Panc1 (cell line): ENCODE measurements at regions not wholly inside any gene's neighbourhood (a gene's known extent, or its start where the extent isn't known, plus 50 kb on each side); places are given as distances from the start of the nearest gene placed in this dataset.

Experiments
- ATAC-seq: fragments of 200-7000 bp; cut with Tn5 transposase; 2 replicates; pipeline ENCODE4 v1.9.1; 2020; ENCODE audit warnings: mild to moderate bottlenecking, moderate library complexity
- BruUV-seq: library from RNA; stranded (reverse); fragments of 400-500 nt; replicated peaks from 2 replicates; lab custom pipeline; 2021; lab: Mats Ljungman, UMichigan
- CTCF ChIA-PET: fragments of 300-600 bp; sonication (Branson Sonifier 250); formaldehyde crosslinking; loops from one replicate; lab custom pipeline; 2022; ENCODE audit warnings: antibody characterized with exemption; lab: Charles Lee
- POLR2A ChIA-PET: fragments of 300-600 bp; sonication (Branson Sonifier 250); formaldehyde crosslinking; loops from one replicate; lab custom pipeline; 2022; ENCODE audit warnings: antibody characterized with exemption; lab: Charles Lee
- DNase-seq: peaks from one replicate; pipeline ENCODE4 v3.0.0-alpha.2; 2010; ENCODE audit warnings: low read depth, low spot score
- H3K27ac ChIP-seq: 2 replicates; pipeline ENCODE4 v1.5.1; 2011; ENCODE audit warnings: mild to moderate bottlenecking, low read length, inconsistent platforms
- H3K27me3 ChIP-seq: fragments of 200-500 bp; sonication (Bioruptor generic); 2 replicates; pipeline ENCODE4 v1.6.0; 2014; ENCODE audit warnings: low read length, inconsistent platforms; ENCODE audit not compliant: control insufficient read depth, insufficient read depth
- H3K36me3 ChIP-seq: fragments of 200-500 bp; sonication (Bioruptor generic); 2 replicates; pipeline ENCODE4 v1.5.1; 2014; ENCODE audit warnings: inconsistent platforms, mild to moderate bottlenecking, low read length, moderate library complexity; ENCODE audit not compliant: control insufficient read depth, insufficient read depth
- H3K4me1 ChIP-seq: 2 replicates; pipeline ENCODE4 v1.5.1; 2011; ENCODE audit warnings: inconsistent platforms, mild to moderate bottlenecking, low read length, moderate library complexity; ENCODE audit not compliant: control insufficient read depth, insufficient read depth
- H3K4me3 ChIP-seq, 2 experiments: 2 replicates each; pipeline ENCODE4 v1.5.1; 2011 to 2012; ENCODE audit warnings: low read depth in 2 of 2, low read length in 2 of 2, mild to moderate bottlenecking in 2 of 2, inconsistent platforms in 1 of 2, moderate library complexity in 1 of 2
- H3K9me3 ChIP-seq: fragments of 200-500 bp; sonication (Bioruptor generic); 2 replicates; pipeline ENCODE4 v1.5.1; 2014; ENCODE audit warnings: low read depth, mild to moderate bottlenecking, inconsistent platforms, low read length, moderate library complexity; ENCODE audit not compliant: control insufficient read depth, insufficient read depth
- CTCF ChIP-seq: fragments of 450-650 bp; IDR thresholded peaks from 2 replicates; pipeline ENCODE4 v1.5.1; 2017; ENCODE audit warnings: mild to moderate bottlenecking
- POLR2AphosphoS5 ChIP-seq: IDR thresholded peaks from 2 replicates; pipeline ENCODE4 v1.6.1; 2012; ENCODE audit warnings: mild to moderate bottlenecking, low read depth, low read length, moderate library complexity
- REST ChIP-seq, 2 experiments: IDR thresholded peaks; 2 replicates each; pipeline ENCODE4 v1.6.1; 2011 to 2012; ENCODE audit warnings: low read depth in 2 of 2, control low read depth in 1 of 2, low read length in 1 of 2, mild to moderate bottlenecking in 1 of 2, moderate library complexity in 1 of 2; ENCODE audit not compliant: insufficient read depth in 1 of 2
- SIN3A ChIP-seq: IDR thresholded peaks from 2 replicates; pipeline ENCODE4 v1.6.1; 2012; ENCODE audit warnings: low read depth, mild to moderate bottlenecking, low read length, moderate library complexity, borderline replicate concordance; ENCODE audit not compliant: insufficient read depth
- TCF7L2 ChIP-seq: IDR thresholded peaks from 2 replicates; pipeline ENCODE4 v1.6.1; 2011; ENCODE audit warnings: mild to moderate bottlenecking, low read depth, low read length, inconsistent platforms
- in situ Hi-C: cut with HindIII; loops from 2 replicates; pipeline ENCODE4 v1.10.0; 2016; ENCODE audit warnings: low sequenced_read_pairs, low pct_unique_long_range_greater_than_20kb
- intact Hi-C: fragments of 100-400 bp; cut with micrococcal nuclease; formaldehyde crosslinking; loops from one replicate; pipeline ENCODE4 v1.10.0; 2022; ENCODE audit not compliant: unreplicated experiment

- in situ Hi-C loops (no loop called here), intact Hi-C loops (no loop called here)
- Histone ChIP-seq H3K36me3 (no peaks in the 10 kb centered on the region), H3K27me3 (no peaks in the 10 kb centered on the region), H3K27ac (no peak overlapping the region), H3K9me3 (no peaks in the 10 kb centered on the region), H3K4me1 (no peaks in the 10 kb centered on the region), H3K4me3 (no peak overlapping the region)
- POLR2A ChIA-PET: no interaction called here
- no TSS peak for BruUV-seq
- CTCF ChIA-PET: no interaction called here
- ATAC-seq: no peak
- no peak for DNase-seq
- TF ChIP-seq CTCF: no peak
- no peak for TF ChIP-seq SIN3A
- TF ChIP-seq TCF7L2: no peak
- TF ChIP-seq REST (IDR thresholded peaks at IDR 0.05; ENCODE audit: insufficient read depth in 1 of 2, low read depth in 2 of 2, low read length in 1 of 2): no peak
- TF ChIP-seq POLR2AphosphoS5: no peak
Observed at GRCh38 chr2:5319493-5319892, 372.7 kb upstream of the SOX11 start.

GRCh38 chr2:5322396-5322795, 369.8 kb upstream of the SOX11 start:
- no peak overlapping the region for H3K4me3 ChIP-seq
- in situ Hi-C loops (no loop called here), intact Hi-C loops (no loop called here)
- TF ChIP-seq CTCF: no peak
- no peak for TF ChIP-seq TCF7L2
- TF ChIP-seq POLR2AphosphoS5: no peak
- ATAC-seq: no peak
- no peaks in the 10 kb centered on the region for H3K4me1 ChIP-seq
- no peaks in the 10 kb centered on the region for H3K27me3 ChIP-seq
- H3K36me3 ChIP-seq: no peaks in the 10 kb centered on the region
- POLR2A ChIA-PET: no interaction called here
- BruUV-seq: no TSS peak
- H3K9me3 ChIP-seq: no peaks in the 10 kb centered on the region
- no peak overlapping the region for H3K27ac ChIP-seq
- CTCF ChIA-PET: no interaction called here
- DNase-seq: no peak
